Stomach (tissue), 8 donors: ENCODE measurements at regions not wholly inside any gene's neighbourhood (a gene's known extent, or its start where the extent isn't known, plus 50 kb on each side); places are given as distances from the start of the nearest gene placed in this dataset.

Experiments
- DNase-seq, 2 donors: peaks; one replicate each; pipeline versions ENCODE4 v3.0.0 to v3.0.0-alpha.2; 2013 to 2019
- H3K27ac ChIP-seq, 5 donors: fragments of 200-600 bp in 4 of 5; sonication (generic) in 4 of 5; one replicate each; pipeline ENCODE4 v1.5.1; 2013 to 2019; ENCODE audit warnings: mild to moderate bottlenecking in 1 of 5, moderate library complexity in 1 of 5
- H3K27me3 ChIP-seq, 3 donors: fragments of 200-600 bp; sonication (generic); one replicate each; pipeline ENCODE4 v1.5.1; 2017 to 2019; ENCODE audit warnings: mixed run types in 1 of 3
- H3K36me3 ChIP-seq, 4 donors: fragments of 200-600 bp; sonication (generic); 1 replicate in 3 of 4; 2 replicates in 1 of 4; pipeline ENCODE4 v1.5.1; 2016 to 2019
- H3K4me1 ChIP-seq, 4 donors: fragments of 200-600 bp; sonication (generic); one replicate each; pipeline ENCODE4 v1.5.1; 2016 to 2019
- H3K4me3 ChIP-seq, 4 donors: fragments of 200-600 bp; sonication (generic) in 3 of 4; one replicate each; pipeline ENCODE4 v1.5.1; 2016 to 2019; ENCODE audit warnings: mild to moderate bottlenecking in 1 of 4
- H3K9me3 ChIP-seq, 4 donors: fragments of 200-600 bp; sonication (generic); one replicate each; pipeline ENCODE4 v1.5.1; 2016 to 2019
- CTCF ChIP-seq, 7 experiments: fragments of 450-650 bp in 4 of 7; fragments of 200-600 bp in 3 of 7; sonication (generic) in 3 of 7; IDR thresholded peaks; one replicate each; pipeline ENCODE4 v1.5.1; 2016 to 2019; ENCODE audit warnings: antibody characterized with exemption in 7 of 7, control low read depth in 2 of 7, mild to moderate bottlenecking in 1 of 7
- EP300 ChIP-seq: sonication (generic); formaldehyde crosslinking; IDR thresholded peaks from one replicate; pipeline ENCODE4 v1.6.1; 2017; ENCODE audit warnings: antibody characterized with exemption
- POLR2A ChIP-seq, 4 donors: fragments of 450-650 bp; IDR thresholded peaks; one replicate each; pipeline ENCODE4 v1.6.1; 2016; ENCODE audit warnings: antibody characterized with exemption in 4 of 4, control low read depth in 2 of 4, mild to moderate bottlenecking in 1 of 4, moderate library complexity in 1 of 4
- POLR2AphosphoS5 ChIP-seq, 3 donors: sonication (generic); formaldehyde crosslinking; IDR thresholded peaks; one replicate each; pipeline ENCODE4 v1.6.1; 2016; ENCODE audit warnings: antibody characterized with exemption in 3 of 3
- WGBS, 5 donors: extraction: QIAGEN DNeasy Blood & Tissue Kit in 3 of 5; methylation state at CpG; one replicate each; pipeline versions ENCODE4 v1.1.5 to v1.1.7; 2013 to 2018; 5-methylcytosine and 5-hydroxymethylcytosine counted together
- intact Hi-C: fragments of 100-400 bp; cut with DNase I; formaldehyde crosslinking; loops from one replicate; pipeline ENCODE4 v1.15.1; 2023; ENCODE audit warnings: low total_unique reads
- donor health status: healthy with polysubstance abuse.
- donor health status: Bipolar disorder and iron deficiency.
- donor health status: healthy.

GRCh38 chr5:155181542-155181941, 168.0 kb downstream of the KIF4B start:
- Histone ChIP-seq H3K36me3 (no peaks in the 10 kb centered on the region), H3K4me3 (no peak overlapping the region), H3K4me1 (no peaks in the 10 kb centered on the region), H3K9me3 (peaks cover 0 to 29% (median 12%) of the 10 kb centered on the region in 4 donors), H3K27ac (no peak overlapping the region), H3K27me3 (no peaks in the 10 kb centered on the region)
- WGBS, 5 donors = 60 to 82% (median 82%) methylated on average over 1 of the region's 1 CpG
- intact Hi-C loops = no loop called here
- TF ChIP-seq POLR2A (IDR thresholded peaks at IDR 0.05) (no peak), CTCF (IDR thresholded peaks at IDR 0.05) (no peak)
- no peak for DNase-seq

DNA sequence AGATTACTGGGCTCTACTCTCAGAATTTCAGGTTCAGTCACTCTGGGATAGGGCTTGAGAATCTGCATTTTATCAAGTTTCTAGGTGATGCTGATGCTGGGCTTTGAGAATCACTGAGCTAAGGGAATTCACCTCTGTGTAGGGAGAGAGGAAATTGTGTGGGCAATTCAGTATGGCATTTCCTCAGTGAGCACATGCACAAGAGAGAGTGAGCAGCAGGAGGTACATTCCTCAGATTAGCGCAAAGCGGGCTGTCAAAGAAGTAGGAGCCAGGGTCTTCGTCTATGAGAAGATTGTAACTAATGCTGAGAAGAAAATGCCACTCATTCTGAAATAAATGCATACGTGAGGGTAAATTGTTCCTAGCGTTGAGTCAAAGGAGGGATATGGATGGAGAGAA, 175.9 kb downstream of the KIF4B start:
- WGBS, 5 donors = 78 to 87% (median 82%) methylated on average over 5 of the region's 5 CpGs

DNA sequence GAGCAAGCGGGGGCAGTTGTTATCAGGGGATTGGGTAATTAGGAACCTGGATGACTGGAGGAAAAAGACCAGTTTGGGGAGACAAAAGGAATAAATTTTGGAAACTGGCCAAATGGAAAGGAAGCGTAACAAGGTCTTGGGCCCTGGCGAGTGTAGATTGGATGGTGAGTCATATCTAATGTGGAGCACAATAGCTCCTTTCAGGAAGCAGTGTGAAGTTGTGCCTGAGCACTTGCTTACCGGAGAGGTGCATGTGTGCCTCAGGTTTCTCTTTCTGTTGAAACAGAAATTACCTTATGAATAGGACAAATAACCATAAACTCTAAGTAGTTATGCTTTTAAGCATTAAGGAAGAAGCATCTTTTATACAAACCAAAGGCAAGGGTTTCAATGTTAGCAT, 176.4 kb downstream of the KIF4B start:
- Histone ChIP-seq H3K4me1 (no peaks in the 10 kb centered on the region), H3K36me3 (no peaks in the 10 kb centered on the region), H3K9me3 (peaks cover 0 to 11% (median under 1%) of the 10 kb centered on the region in 4 donors), H3K4me3 (no peak overlapping the region), H3K27ac (no peak overlapping the region), H3K27me3 (no peaks in the 10 kb centered on the region)
- 37 to 54% (median 43%) methylated on average over 4 of the region's 4 CpGs for WGBS, 5 donors
- DNase-seq = peak in 1 of 2 donors; percentile 2
- intact Hi-C loops = no loop called here
- no peak for TF ChIP-seq POLR2A (IDR thresholded peaks at IDR 0.05)
- no peak for TF ChIP-seq EP300
- no peak for TF ChIP-seq POLR2AphosphoS5 (IDR thresholded peaks at IDR 0.05)
- TF ChIP-seq CTCF (IDR thresholded peaks at IDR 0.05) = no peak

More for the DNA sequence above, 175.9 kb downstream of the KIF4B start:
- Histone ChIP-seq H3K4me1 (no peaks in the 10 kb centered on the region), H3K36me3 (no peaks in the 10 kb centered on the region), H3K27me3 (no peaks in the 10 kb centered on the region), H3K27ac (no peak overlapping the region), H3K9me3 (peaks cover 0 to 11% (median 3%) of the 10 kb centered on the region in 4 donors), H3K4me3 (no peak overlapping the region)
- intact Hi-C loops = no loop called here
- DNase-seq = no peak
- no peak for TF ChIP-seq CTCF (IDR thresholded peaks at IDR 0.05)

GRCh38 chr5:155193029-155193428, 179.5 kb downstream of the KIF4B start:
- TF ChIP-seq POLR2A (IDR thresholded peaks at IDR 0.05) (no peak), POLR2AphosphoS5 (IDR thresholded peaks at IDR 0.05) (no peak), EP300 (no peak), CTCF (IDR thresholded peaks at IDR 0.05) (no peak)
- DNase-seq = no peak
- H3K4me1 ChIP-seq = no peaks in the 10 kb centered on the region
- H3K4me3 ChIP-seq = no peak overlapping the region
- H3K27ac ChIP-seq = no peak overlapping the region
- no peaks in the 10 kb centered on the region for H3K36me3 ChIP-seq
- peaks cover 0 to 7% (median 0%) of the 10 kb centered on the region in 4 donors for H3K9me3 ChIP-seq
- no peaks in the 10 kb centered on the region for H3K27me3 ChIP-seq
- intact Hi-C loops = no loop called here
- WGBS, 5 donors = 58 to 71% (median 67%) methylated on average over 3 of the region's 3 CpGs
